RPMI7951 (cell line): ENCODE measurements at regions not wholly inside any gene's neighbourhood (a gene's known extent, or its start where the extent isn't known, plus 50 kb on each side); places are given as distances from the start of the nearest gene placed in this dataset.
A peak's percentile ranks its signal among the peaks of the same experiment; 100 is the strongest.

Experiments used
- DNase-seq: peaks from one replicate; pipeline ENCODE4 v3.0.0-alpha.2; 2012; ENCODE audit warnings: low read depth

- no peak for DNase-seq
Measured at GRCh38 chr4:176843710-176844109, 51.0 kb upstream of the VEGFC start.

GRCh38 chr4:176844448-176844847 is 51.7 kb upstream of the VEGFC start:
- DNase-seq: peak; percentile 49

- DNase-seq: no peak
Measured at GRCh38 chr4:176845636-176846035, 52.9 kb upstream of the VEGFC start.

- DNase-seq: no peak
Measured at GRCh38 chr4:176849076-176849475, 56.4 kb upstream of the VEGFC start.

GRCh38 chr4:176850436-176850835 is 57.7 kb upstream of the VEGFC start:
- no peak for DNase-seq

- DNase-seq: peak; percentile 93
Measured at GRCh38 chr4:176856421-176856820, 63.7 kb upstream of the VEGFC start.

GRCh38 chr4:176858839-176859238 is 66.1 kb upstream of the VEGFC start:
- DNase-seq: no peak

GRCh38 chr4:176864238-176864637 is 71.5 kb upstream of the VEGFC start:
- no peak for DNase-seq

- DNase-seq: no peak
Measured at GRCh38 chr4:176868676-176869075, 76.0 kb upstream of the VEGFC start.

GRCh38 chr4:176872461-176872860 is 79.7 kb upstream of the VEGFC start:
- peak; percentile 87 for DNase-seq

- DNase-seq: peak; percentile 70
Measured at GRCh38 chr4:176874721-176875445, 82.2 kb upstream of the VEGFC start.

- DNase-seq: peak; percentile 96
Measured at GRCh38 chr4:176875446-176875930, 82.8 kb upstream of the VEGFC start.

- peak; percentile 42 for DNase-seq
Measured at GRCh38 chr4:176879380-176880116, 86.8 kb upstream of the VEGFC start.

GRCh38 chr4:176882206-176882605 is 89.5 kb upstream of the VEGFC start:
- DNase-seq: peak; percentile 64

- DNase-seq: peak; percentile 68
Measured at GRCh38 chr4:176883108-176883550, 90.4 kb upstream of the VEGFC start.

- peak; percentile 88 for DNase-seq
Measured at GRCh38 chr4:176883681-176884418, 91.1 kb upstream of the VEGFC start.

- peak; percentile 38 for DNase-seq
Measured at GRCh38 chr4:176885224-176885623, 92.5 kb upstream of the VEGFC start.

- DNase-seq: peak; percentile 29
Measured at GRCh38 chr4:176886135-176886534, 93.4 kb upstream of the VEGFC start.

GRCh38 chr4:176889776-176890175 is 97.1 kb upstream of the VEGFC start:
- peak; percentile 53 for DNase-seq

- peak; percentile 52 for DNase-seq
Measured at GRCh38 chr4:176894498-176894897, 101.8 kb upstream of the VEGFC start.

GRCh38 chr4:176896211-176896610 is 103.5 kb upstream of the VEGFC start:
- DNase-seq: peak; percentile 54

GRCh38 chr4:176897226-176897625 is 104.5 kb upstream of the VEGFC start:
- DNase-seq: no peak
